ENCODE measurements at regions not wholly inside any gene's neighbourhood (a gene's known extent, or its start where the extent isn't known, plus 50 kb on each side); places are given as distances from the start of the nearest gene placed in this dataset.

- no peak for TF ChIP-seq CTCF (IDR thresholded peaks at IDR 0.05)
- no peak for TF ChIP-seq POLR2A (IDR thresholded peaks at IDR 0.05)
- no peak for TF ChIP-seq POLR2AphosphoS5 (IDR thresholded peaks at IDR 0.05)
Observed at GRCh38 chr10:128892005-128892404, 575.0 kb upstream of the MGMT start.

Measured in sigmoid colon (tissue), 4 donors.